ENCODE measurements at regions not wholly inside any gene's neighbourhood (a gene's known extent, or its start where the extent isn't known, plus 50 kb on each side); places are given as distances from the start of the nearest gene placed in this dataset.

DNA sequence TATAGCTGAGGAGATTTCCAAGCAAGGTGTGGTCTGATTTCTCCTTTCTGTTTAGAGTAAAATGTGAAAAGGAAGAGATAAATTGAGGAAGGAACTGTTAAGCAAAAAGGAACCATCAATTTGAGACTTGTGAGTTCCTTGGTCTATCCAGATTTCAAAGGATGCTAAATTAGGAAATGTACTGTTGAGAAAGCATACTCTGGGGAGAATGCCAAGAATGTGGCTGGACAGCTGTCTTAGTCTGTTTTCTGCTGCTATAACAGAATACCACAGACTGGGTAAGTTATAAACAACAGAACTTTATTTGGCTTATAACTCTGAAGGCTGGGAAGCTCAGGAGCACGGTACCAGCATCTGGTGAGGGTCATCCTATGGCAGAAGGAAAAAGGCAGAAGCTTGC, 1097.2 kb downstream of the TDRD15 start:
- H3K4me2 ChIP-seq (ENCODE audit: low read depth, low read length) = no peak overlapping the region
- H3K36me3 ChIP-seq (ENCODE audit: control insufficient read depth, insufficient read depth, low read length) = no peaks in the 10 kb centered on the region
- no peaks in the 10 kb centered on the region for H3K27me3 ChIP-seq (ENCODE audit: control insufficient read depth, insufficient read depth, low read length)
- no peak for TF ChIP-seq SMC3 (IDR thresholded peaks at IDR 0.05; ENCODE audit: low read depth, low read length)
- TF ChIP-seq MAFK (IDR thresholded peaks at IDR 0.05; ENCODE audit: low read depth, low read length) = no peak
- no peak for TF ChIP-seq RAD21 (IDR thresholded peaks at IDR 0.05; ENCODE audit: low read length)
- no peak for TF ChIP-seq CEBPB (IDR thresholded peaks at IDR 0.05; ENCODE audit: low read depth, low read length)
- intact Hi-C loops (cut with micrococcal nuclease) = no loop called here
- H3K4me3 ChIP-seq (ENCODE audit: insufficient read depth, low read depth, low read length) = no peak overlapping the region
- H2BK15ac ChIP-seq (ENCODE audit: low read depth, low read length) = no peak overlapping the region
- no TSS peak for BruUV-seq (replicated peaks)
- no peaks in the 10 kb centered on the region for H3K79me1 ChIP-seq (ENCODE audit: low read depth in 1 of 2, low read length in 2 of 2)
- no peaks in the 10 kb centered on the region for H4K20me1 ChIP-seq (ENCODE audit: insufficient read depth, low read length)
- no peaks in the 10 kb centered on the region for H3K4me1 ChIP-seq (ENCODE audit: control insufficient read depth, insufficient read depth, low read length)
- no peak overlapping the region for H3K4ac ChIP-seq (ENCODE audit: low read depth, low read length)
- H3K23ac ChIP-seq (ENCODE audit: low read depth, low read length) = no peak overlapping the region
- no peaks in the 10 kb centered on the region for H3K9me1 ChIP-seq (ENCODE audit: insufficient read depth, low read length)
- in situ Hi-C loops (cut with MboI; ENCODE audit: low sequenced_read_pairs) = no loop called here
- no peak overlapping the region for H3K56ac ChIP-seq (ENCODE audit: extremely low read depth, insufficient read depth, low read length)
- H2AK5ac ChIP-seq (ENCODE audit: low read depth, low read length) = no peak overlapping the region
- H4K91ac ChIP-seq (ENCODE audit: insufficient read depth, low read depth, low read length) = no peak overlapping the region
- ChIA-PET CTCF (no interaction called here), POLR2A (ENCODE audit: unreplicated experiment) (no interaction called here)
- no peaks in the 10 kb centered on the region for H3K9me3 ChIP-seq (ENCODE audit: control insufficient read depth, insufficient read depth, low read length)
- H3K18ac ChIP-seq (ENCODE audit: low read depth, low read length) = no peak overlapping the region
- no peak overlapping the region for H3K14ac ChIP-seq (replicated peaks; ENCODE audit: low read depth, low read length)
- H2BK20ac ChIP-seq (ENCODE audit: low read depth, low read length) = no peak overlapping the region
- no peak overlapping the region for H4K8ac ChIP-seq (ENCODE audit: low read depth in 2 of 2, low read length in 2 of 2)
- no peak overlapping the region for H2AK9ac ChIP-seq (replicated peaks; ENCODE audit: low read depth, low read length, poor library complexity)
- H2BK120ac ChIP-seq (ENCODE audit: low read depth, low read length) = no peak overlapping the region
- H4K5ac ChIP-seq (ENCODE audit: low read depth, low read length) = no peak overlapping the region
- DNase-seq = peak; percentile 4
- no peak overlapping the region for H2AFZ ChIP-seq (replicated peaks; ENCODE audit: low read length, poor library complexity)
- H3K9ac ChIP-seq (ENCODE audit: low read depth, low read length) = no peak overlapping the region
- no peak overlapping the region for H2BK5ac ChIP-seq (ENCODE audit: low read depth, low read length, poor library complexity, severe bottlenecking)
- ATAC-seq (ENCODE audit: low read depth) = peak; percentile 11; the same call in 1 of the 2 replicates
- dilution Hi-C loops (cut with HindIII; ENCODE audit: low sequenced_read_pairs, unreplicated experiment) = no loop called here
- H3K27ac ChIP-seq (ENCODE audit: insufficient read depth, low read length) = no peak overlapping the region
- WGBS, 2 experiments (ENCODE audit: extremely low coverage in 2 of 2, insufficient read length in 1 of 2) = no CpG with 5 or more reads among the region's 1 CpG

Measured in IMR-90 (cell line).